Spleen (tissue), 11 donors: ENCODE measurements at regions not wholly inside any gene's neighbourhood (a gene's known extent, or its start where the extent isn't known, plus 50 kb on each side); places are given as distances from the start of the nearest gene placed in this dataset.

Source experiments
- DNase-seq: peaks from one replicate; pipeline ENCODE4 v3.0.0-alpha.2; 2020
- H3K27ac ChIP-seq, 8 donors: fragments of 200-600 bp; sonication (generic) in 7 of 8; 1 replicate in 4 of 8; 2 replicates in 4 of 8; pipeline versions ENCODE4 v1.5.0 to v1.8.0; 2016 to 2021; ENCODE audit warnings: inconsistent platforms in 4 of 8, mild to moderate bottlenecking in 4 of 8, moderate library complexity in 1 of 8
- H3K27me3 ChIP-seq, 7 donors: fragments of 200-600 bp; sonication (generic) in 6 of 7; replicated peaks in 1 of 7; 1 replicate in 4 of 7; 2 replicates in 3 of 7; pipeline versions ENCODE4 v1.5.0 to v1.8.0; 2016 to 2021; ENCODE audit warnings: inconsistent platforms in 3 of 7, mild to moderate bottlenecking in 1 of 7
- H3K36me3 ChIP-seq, 6 donors: fragments of 200-600 bp; sonication (generic) in 5 of 6; 1 replicate in 4 of 6; 2 replicates in 2 of 6; pipeline versions ENCODE4 v1.5.0 to v1.8.0; 2016 to 2021; ENCODE audit warnings: inconsistent platforms in 2 of 6
- H3K4me1 ChIP-seq, 6 donors: fragments of 200-600 bp; sonication (generic) in 5 of 6; 1 replicate in 3 of 6; 2 replicates in 3 of 6; pipeline versions ENCODE4 v1.5.0 to v1.8.0; 2016 to 2021; ENCODE audit warnings: inconsistent platforms in 3 of 6
- H3K4me3 ChIP-seq, 8 donors: fragments of 200-600 bp; sonication (generic) in 7 of 8; 1 replicate in 4 of 8; 2 replicates in 4 of 8; pipeline versions ENCODE4 v1.5.0 to v1.8.0; 2016 to 2021; ENCODE audit warnings: inconsistent platforms in 4 of 8, mild to moderate bottlenecking in 4 of 8, moderate library complexity in 2 of 8
- H3K9me3 ChIP-seq, 8 donors: fragments of 200-600 bp; sonication (generic) in 7 of 8; 1 replicate in 4 of 8; 2 replicates in 4 of 8; pipeline versions ENCODE4 v1.5.0 to v1.8.0; 2016 to 2021; ENCODE audit warnings: inconsistent platforms in 4 of 8
- POLR2A ChIP-seq, 3 donors: fragments of 450-650 bp; IDR thresholded peaks; one replicate each; pipeline ENCODE4 v1.5.1; 2017; ENCODE audit warnings: antibody characterized with exemption in 3 of 3, mild to moderate bottlenecking in 1 of 3
- POLR2AphosphoS5 ChIP-seq, 3 donors: sonication (generic); formaldehyde crosslinking; IDR thresholded peaks; one replicate each; pipeline ENCODE4 v1.5.1; 2017; ENCODE audit warnings: antibody characterized with exemption in 3 of 3
- WGBS, 5 donors: extraction: QIAGEN DNeasy Blood & Tissue Kit in 3 of 5; methylation state at CpG; one replicate each; pipeline versions ENCODE4 v1.1.5 to v1.1.7; 2013 to 2018; 5-methylcytosine and 5-hydroxymethylcytosine counted together
- intact Hi-C: fragments of 100-400 bp; cut with DNase I; formaldehyde crosslinking; loops from one replicate; pipeline ENCODE4 v1.15.0; 2023; ENCODE audit warnings: low total_unique reads
- TF ChIP-seq, protein P1 (sequence below), 11 experiments: fragments of 200-600 bp in 7 of 11; fragments of 450-650 bp in 4 of 11; sonication (generic) in 4 of 11; IDR thresholded peaks in 8 of 11; conservative IDR thresholded peaks in 3 of 11; 1 replicate in 7 of 11; 2 replicates in 4 of 11; pipeline versions ENCODE4 v1.4.0 to v1.8.0; 2016 to 2021; ENCODE audit warnings: antibody characterized with exemption in 11 of 11, inconsistent platforms in 4 of 11, mild to moderate bottlenecking in 1 of 11
- donor health status: healthy with polysubstance abuse.
- donor health status: DM: no; HTN: no; CAD: no; lungs with moderate emphysema.
- donor health status: DM: no; HTN: no; CAD: no.
- donor health status: Bipolar disorder and iron deficiency.
- donor health status: healthy.
- donor health status: DM: no; HTN: no; CAD: no.
- donor health status: DM: yes; HTN: yes; CAD: no.

GRCh38 chr2:188894979-188895378, 79.2 kb upstream of the COL3A1 start:
- no peak overlapping the region for H3K4me3 ChIP-seq
- intact Hi-C loops, result no loop called here
- no peaks in the 10 kb centered on the region for H3K4me1 ChIP-seq
- peaks cover 0 to 9% (median 0%) of the 10 kb centered on the region in 8 donors for H3K9me3 ChIP-seq
- TF ChIP-seq, protein P1, sequence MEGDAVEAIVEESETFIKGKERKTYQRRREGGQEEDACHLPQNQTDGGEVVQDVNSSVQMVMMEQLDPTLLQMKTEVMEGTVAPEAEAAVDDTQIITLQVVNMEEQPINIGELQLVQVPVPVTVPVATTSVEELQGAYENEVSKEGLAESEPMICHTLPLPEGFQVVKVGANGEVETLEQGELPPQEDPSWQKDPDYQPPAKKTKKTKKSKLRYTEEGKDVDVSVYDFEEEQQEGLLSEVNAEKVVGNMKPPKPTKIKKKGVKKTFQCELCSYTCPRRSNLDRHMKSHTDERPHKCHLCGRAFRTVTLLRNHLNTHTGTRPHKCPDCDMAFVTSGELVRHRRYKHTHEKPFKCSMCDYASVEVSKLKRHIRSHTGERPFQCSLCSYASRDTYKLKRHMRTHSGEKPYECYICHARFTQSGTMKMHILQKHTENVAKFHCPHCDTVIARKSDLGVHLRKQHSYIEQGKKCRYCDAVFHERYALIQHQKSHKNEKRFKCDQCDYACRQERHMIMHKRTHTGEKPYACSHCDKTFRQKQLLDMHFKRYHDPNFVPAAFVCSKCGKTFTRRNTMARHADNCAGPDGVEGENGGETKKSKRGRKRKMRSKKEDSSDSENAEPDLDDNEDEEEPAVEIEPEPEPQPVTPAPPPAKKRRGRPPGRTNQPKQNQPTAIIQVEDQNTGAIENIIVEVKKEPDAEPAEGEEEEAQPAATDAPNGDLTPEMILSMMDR (IDR thresholded peaks at IDR 0.05 in 8 of 11, conservative IDR thresholded peaks at IDR 0.05 in 3 of 11), result no peak
- TF ChIP-seq POLR2AphosphoS5 (IDR thresholded peaks at IDR 0.05) (no peak), POLR2A (IDR thresholded peaks at IDR 0.05) (no peak)
- H3K36me3 ChIP-seq, result no peaks in the 10 kb centered on the region
- H3K27me3 ChIP-seq, result no peaks in the 10 kb centered on the region
- H3K27ac ChIP-seq, result no peak overlapping the region
- no peak for DNase-seq

DNA sequence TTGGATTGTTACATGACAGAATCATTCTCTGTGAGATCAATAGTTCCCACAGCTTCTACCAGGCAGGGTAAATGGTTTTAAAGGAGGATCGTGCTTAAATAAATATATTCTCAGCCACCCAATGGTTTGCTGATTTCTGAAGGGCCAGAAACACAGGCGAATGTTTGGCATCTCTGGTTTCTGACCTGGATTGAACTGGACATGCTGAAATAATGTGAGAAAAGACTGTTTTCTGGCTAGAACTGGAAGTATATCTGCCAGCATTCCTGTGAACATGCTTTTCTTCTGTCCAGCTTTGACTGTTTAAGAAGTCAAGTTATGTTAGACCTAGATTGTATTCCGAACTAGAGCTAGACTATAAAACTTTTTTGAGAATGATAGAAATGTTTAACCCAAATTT, 77.1 kb upstream of the COL3A1 start:
- Histone ChIP-seq H3K27me3 (no peaks in the 10 kb centered on the region), H3K4me3 (no peak overlapping the region), H3K36me3 (no peaks in the 10 kb centered on the region), H3K9me3 (no peaks in the 10 kb centered on the region), H3K4me1 (no peaks in the 10 kb centered on the region), H3K27ac (peak overlapping the region in 1 of 8 donors; percentile 9)
- no peak for DNase-seq
- intact Hi-C loops, result no loop called here
- 65 to 81% (median 69%) methylated on average over 3 of the region's 3 CpGs for WGBS, 5 donors
- no peak for TF ChIP-seq POLR2AphosphoS5 (IDR thresholded peaks at IDR 0.05)
- TF ChIP-seq POLR2A (IDR thresholded peaks at IDR 0.05), result no peak
- TF ChIP-seq, protein P1 (IDR thresholded peaks at IDR 0.05 in 8 of 11, conservative IDR thresholded peaks at IDR 0.05 in 3 of 11), result no peak

- intact Hi-C loops, result no loop called here
- DNase-seq, result no peak
- H3K27ac ChIP-seq, result no peak overlapping the region
- H3K4me3 ChIP-seq, result no peak overlapping the region
- no peaks in the 10 kb centered on the region for H3K27me3 ChIP-seq
- WGBS, 5 donors, result 54 to 78% (median 75%) methylated on average over 4 of the region's 4 CpGs
- no peaks in the 10 kb centered on the region for H3K36me3 ChIP-seq
- no peaks in the 10 kb centered on the region for H3K4me1 ChIP-seq
- TF ChIP-seq POLR2AphosphoS5 (IDR thresholded peaks at IDR 0.05) (no peak), POLR2A (IDR thresholded peaks at IDR 0.05) (no peak)
- TF ChIP-seq, protein P1 (IDR thresholded peaks at IDR 0.05 in 8 of 11, conservative IDR thresholded peaks at IDR 0.05 in 3 of 11), result no peak
- H3K9me3 ChIP-seq, result no peaks in the 10 kb centered on the region
Observed at GRCh38 chr2:188898261-188898660, 75.9 kb upstream of the COL3A1 start.

DNA sequence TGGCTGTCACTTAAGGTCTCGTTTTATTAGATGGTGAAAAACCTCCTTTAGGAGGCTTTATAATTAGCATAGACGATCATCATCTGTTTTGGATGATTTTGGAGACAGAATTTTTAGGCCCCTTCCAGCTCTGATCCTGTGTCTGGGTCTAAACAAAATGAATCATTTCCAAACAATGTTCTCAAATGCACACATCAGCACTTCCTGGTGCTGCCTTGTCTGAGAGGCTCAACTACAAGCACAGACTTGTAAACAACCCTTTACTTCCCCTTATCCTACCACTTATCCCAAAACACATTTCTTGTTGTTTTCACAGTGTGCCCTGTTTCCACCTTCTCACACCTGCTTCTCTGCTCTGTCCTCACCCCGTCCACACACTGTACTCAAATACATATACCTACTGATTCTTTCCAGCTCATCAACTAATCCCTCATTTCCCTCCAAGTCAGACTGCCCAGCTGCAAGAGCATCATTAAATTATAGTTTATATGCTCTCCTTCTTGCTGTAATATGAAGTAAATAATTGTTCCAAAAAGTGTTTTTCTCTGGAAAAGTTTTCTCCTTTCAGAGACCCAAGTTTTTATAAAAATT, 71.2 kb upstream of the COL3A1 start:
- TF ChIP-seq POLR2AphosphoS5 (IDR thresholded peaks at IDR 0.05) (no peak), POLR2A (IDR thresholded peaks at IDR 0.05) (no peak)
- TF ChIP-seq, protein P1 (IDR thresholded peaks at IDR 0.05 in 8 of 11, conservative IDR thresholded peaks at IDR 0.05 in 3 of 11), result no peak
- peaks cover 0 to 10% (median 0%) of the 10 kb centered on the region in 8 donors for H3K9me3 ChIP-seq
- H3K27me3 ChIP-seq, result no peaks in the 10 kb centered on the region
- no peak overlapping the region for H3K4me3 ChIP-seq
- H3K36me3 ChIP-seq, result no peaks in the 10 kb centered on the region
- no peak for DNase-seq
- no peaks in the 10 kb centered on the region for H3K4me1 ChIP-seq
- intact Hi-C loops, result no loop called here
- no peak overlapping the region for H3K27ac ChIP-seq
- 53 to 74% (median 59%) methylated on average over 3 of the region's 3 CpGs for WGBS, 5 donors
